Activated T-cell treated with anti-CD3 and anti-CD28 coated beads for 48 hours (primary cell): ENCODE measurements at regions not wholly inside any gene's neighbourhood (a gene's known extent, or its start where the extent isn't known, plus 50 kb on each side); places are given as distances from the start of the nearest gene placed in this dataset.
"Not testable (repeated sequence)": the region's sequence is repeated elsewhere in the genome, so short reads cannot be mapped to it uniquely, and the experiment has no call there.

ENCODE experiments used
- DNase-seq: peaks from one replicate; pipeline ENCODE4 v3.0.0-alpha.2; 2020; ENCODE audit warnings: low read depth

- DNase-seq: no peak
Measured at GRCh38 chr1:229857585-229857984, 209.5 kb upstream of the GALNT2 start.

GRCh38 chr1:229859026-229859425, 208.0 kb upstream of the GALNT2 start:
- DNase-seq: no peak

GRCh38 chr1:229860926-229861325, 206.1 kb upstream of the GALNT2 start:
- no peak for DNase-seq

GRCh38 chr1:229862017-229862774, 204.8 kb upstream of the GALNT2 start:
- no peak for DNase-seq

- no peak for DNase-seq
Measured at GRCh38 chr1:229863651-229864545, 203.1 kb upstream of the GALNT2 start.

GRCh38 chr1:229864686-229865230, 202.3 kb upstream of the GALNT2 start:
- no peak for DNase-seq

GRCh38 chr1:229865321-229865720, 201.7 kb upstream of the GALNT2 start:
- DNase-seq: not testable (repeated sequence)

GRCh38 chr1:229867726-229868125, 199.3 kb upstream of the GALNT2 start:
- DNase-seq: no peak

GRCh38 chr1:229869240-229869639, 197.8 kb upstream of the GALNT2 start:
- no peak for DNase-seq

- no peak for DNase-seq
Measured at GRCh38 chr1:229869687-229870086, 197.4 kb upstream of the GALNT2 start.

GRCh38 chr1:229870381-229870780, 196.7 kb upstream of the GALNT2 start:
- DNase-seq: no peak

GRCh38 chr1:229871078-229871676, 195.9 kb upstream of the GALNT2 start:
- no peak for DNase-seq

GRCh38 chr1:229874136-229874535, 192.9 kb upstream of the GALNT2 start:
- no peak for DNase-seq

- DNase-seq: no peak
Measured at GRCh38 chr1:229874609-229875008, 192.4 kb upstream of the GALNT2 start.

GRCh38 chr1:229875086-229875485, 192.0 kb upstream of the GALNT2 start:
- DNase-seq: no peak

GRCh38 chr1:229879746-229880145, 187.3 kb upstream of the GALNT2 start:
- no peak for DNase-seq

GRCh38 chr1:229880271-229881170, 186.5 kb upstream of the GALNT2 start:
- no peak for DNase-seq

- no peak for DNase-seq
Measured at GRCh38 chr1:229882621-229883020, 184.4 kb upstream of the GALNT2 start.

- DNase-seq: no peak
Measured at GRCh38 chr1:229883504-229884200, 183.4 kb upstream of the GALNT2 start.

- no peak for DNase-seq
Measured at GRCh38 chr1:229884765-229885164, 182.3 kb upstream of the GALNT2 start.
